Endothelial cell of umbilical vein (primary cell): ENCODE measurements at regions not wholly inside any gene's neighbourhood (a gene's known extent, or its start where the extent isn't known, plus 50 kb on each side); places are given as distances from the start of the nearest gene placed in this dataset.

ENCODE experiments used
- BruUV-seq: library from RNA; stranded (reverse); fragments of 400-500 nt; replicated peaks from 2 replicates; lab custom pipeline; 2021; lab: Mats Ljungman, UMichigan
- CTCF ChIA-PET: fragments of 300-600, 350-600 bp; sonication (Branson Sonifier 250); formaldehyde crosslinking; loops from one replicate; lab custom pipeline; 2021; ENCODE audit warnings: antibody characterized with exemption, inconsistent platforms; lab: Charles Lee
- POLR2A ChIA-PET: fragments of 300-600, 350-600 bp; sonication (Branson Sonifier 250); formaldehyde crosslinking; loops from one replicate; lab custom pipeline; 2021; ENCODE audit warnings: antibody characterized with exemption, inconsistent platforms; lab: Charles Lee
- DNase-seq: peaks from one replicate; pipeline ENCODE4 v3.0.0-alpha.2; 2011; ENCODE audit warnings: low read depth, low spot score
- FAIRE-seq: peaks from 2 replicates; lab custom pipeline; 2011; peaks lifted over from hg19 to GRCh38; lab: Jason Lieb, UNC
- H2AFZ ChIP-seq: 2 replicates; pipeline ENCODE4 v1.6.0; 2012; ENCODE audit warnings: low read depth, low read length, control low read depth, inconsistent platforms
- H3K27ac ChIP-seq: 2 replicates; pipeline ENCODE4 v1.5.1; 2011; ENCODE audit warnings: low read depth, mild to moderate bottlenecking, control low read depth, low read length, moderate library complexity; ENCODE audit not compliant: insufficient read depth
- H3K27me3 ChIP-seq, 2 experiments: 2 replicates each; pipeline versions ENCODE4 v1.6.0 to v1.6.1; 2011; ENCODE audit warnings: low read length in 2 of 2, mixed read lengths in 1 of 2; ENCODE audit not compliant: control insufficient read depth in 2 of 2, insufficient read depth in 2 of 2
- H3K36me3 ChIP-seq, 2 experiments: 2 replicates in 1 of 2; 3 replicates in 1 of 2; pipeline ENCODE4 v1.5.1; 2011; ENCODE audit warnings: low read length in 2 of 2, mild to moderate bottlenecking in 1 of 2, moderate library complexity in 1 of 2; ENCODE audit not compliant: control insufficient read depth in 2 of 2, insufficient read depth in 2 of 2; ENCODE audit errors: extremely low read depth in 1 of 2
- H3K4me1 ChIP-seq: 3 replicates; pipeline ENCODE4 v1.5.1; 2011; ENCODE audit warnings: mild to moderate bottlenecking, low read length; ENCODE audit not compliant: control insufficient read depth, insufficient read depth; ENCODE audit errors: extremely low read depth
- H3K4me2 ChIP-seq: 2 replicates; pipeline ENCODE4 v1.6.1; 2011; ENCODE audit warnings: low read length, control low read depth, mixed read lengths; ENCODE audit not compliant: insufficient read depth
- H3K4me3 ChIP-seq, 3 experiments: fragments of 200-600 bp in 1 of 3; sonication (generic), shearing (Covaris generic) in 1 of 3; replicated peaks in 1 of 3; 2 replicates each; pipeline ENCODE4 v1.5.1; 2011 to 2016; ENCODE audit warnings: control low read depth in 3 of 3, low read length in 3 of 3, mild to moderate bottlenecking in 2 of 3, inconsistent platforms in 1 of 3, low read depth in 1 of 3, moderate library complexity in 1 of 3; ENCODE audit not compliant: insufficient read depth in 1 of 3
- H3K79me2 ChIP-seq: 2 replicates; pipeline ENCODE4 v1.6.0; 2012; ENCODE audit warnings: low read length, inconsistent platforms; ENCODE audit not compliant: control insufficient read depth, insufficient read depth
- H3K9ac ChIP-seq: replicated peaks from 2 replicates; pipeline ENCODE3; 2011; ENCODE audit warnings: low read length, control low read depth; ENCODE audit not compliant: insufficient read depth; ENCODE audit errors: extremely low read depth
- H3K9me1 ChIP-seq: replicated peaks from 3 replicates; pipeline ENCODE4 v1.6.0; 2011; ENCODE audit warnings: mild to moderate bottlenecking, low read length; ENCODE audit not compliant: control insufficient read depth, insufficient read depth; ENCODE audit errors: extremely low read depth
- H3K9me3 ChIP-seq: replicated peaks from 2 replicates; pipeline ENCODE4 v1.5.1; 2012; ENCODE audit warnings: low read length, inconsistent platforms; ENCODE audit not compliant: control insufficient read depth, insufficient read depth
- H4K20me1 ChIP-seq: replicated peaks from 2 replicates; pipeline ENCODE3; 2011; ENCODE audit warnings: mild to moderate bottlenecking, low read length; ENCODE audit not compliant: control insufficient read depth, insufficient read depth; ENCODE audit errors: extremely low read depth
- MAX ChIP-seq: IDR thresholded peaks from 2 replicates; pipeline ENCODE4 v1.6.1; 2011; ENCODE audit not compliant: insufficient read depth, insufficient read length
- dilution Hi-C: fragments of 300-500 bp; cut with MboI; formaldehyde crosslinking; loops from one replicate; pipeline ENCODE4 v1.15.0; 2019; ENCODE audit warnings: low sequenced_read_pairs; ENCODE audit not compliant: extremely low pct_ligation_motif_present
- intact Hi-C: fragments of 100-400 bp; cut with micrococcal nuclease; formaldehyde crosslinking; loops from one replicate; pipeline ENCODE4 v1.10.0; 2022
- TF ChIP-seq, protein P1 (sequence below), 2 donors: IDR thresholded peaks; 1 replicate in 1 of 2; 2 replicates in 1 of 2; pipeline ENCODE4 v1.5.1; 2011; ENCODE audit warnings: low read length in 2 of 2, mild to moderate bottlenecking in 2 of 2, moderate library complexity in 2 of 2, control low read depth in 1 of 2, inconsistent platforms in 1 of 2, low read depth in 1 of 2; ENCODE audit not compliant: insufficient read depth in 1 of 2; ENCODE audit errors: extremely low read depth in 1 of 2

GRCh38 chr14:54106661-54107377 lies 150.2 kb upstream of the BMP4 start:
- no TSS peak for BruUV-seq
- POLR2A ChIA-PET, result no interaction called here
- Histone ChIP-seq H3K9ac (peak overlapping the region; percentile 5), H3K4me3 (no peak overlapping the region), H4K20me1 (no peaks in the 10 kb centered on the region), H3K9me3 (no peaks in the 10 kb centered on the region), H3K4me2 (peak overlapping the region; percentile 16), H3K27ac (peak overlapping the region; percentile 42), H3K36me3 (no peaks in the 10 kb centered on the region), H3K4me1 (peaks cover 41% of the 10 kb centered on the region), H3K79me2 (no peaks in the 10 kb centered on the region), H3K9me1 (no peaks in the 10 kb centered on the region), H2AFZ (peak overlapping the region; percentile 32), H3K27me3 (no peaks in the 10 kb centered on the region)
- FAIRE-seq (no peak), DNase-seq (no peak)
- CTCF ChIA-PET, result interaction anchor here (0.6 to 3.5 kb wide), 3 partner anchors 14 to 68 kb away, joined by 3 to 12 read pairs (median 4); no protein-coding TSS in a partner anchor
- intact Hi-C loops, result loop anchor here (5.0 to 10.0 kb wide), 2 partner anchors 740 to 952 kb away; partner anchors contain the start of gene DDHD1
- dilution Hi-C loops, result no loop called here
- TF ChIP-seq, protein P1, sequence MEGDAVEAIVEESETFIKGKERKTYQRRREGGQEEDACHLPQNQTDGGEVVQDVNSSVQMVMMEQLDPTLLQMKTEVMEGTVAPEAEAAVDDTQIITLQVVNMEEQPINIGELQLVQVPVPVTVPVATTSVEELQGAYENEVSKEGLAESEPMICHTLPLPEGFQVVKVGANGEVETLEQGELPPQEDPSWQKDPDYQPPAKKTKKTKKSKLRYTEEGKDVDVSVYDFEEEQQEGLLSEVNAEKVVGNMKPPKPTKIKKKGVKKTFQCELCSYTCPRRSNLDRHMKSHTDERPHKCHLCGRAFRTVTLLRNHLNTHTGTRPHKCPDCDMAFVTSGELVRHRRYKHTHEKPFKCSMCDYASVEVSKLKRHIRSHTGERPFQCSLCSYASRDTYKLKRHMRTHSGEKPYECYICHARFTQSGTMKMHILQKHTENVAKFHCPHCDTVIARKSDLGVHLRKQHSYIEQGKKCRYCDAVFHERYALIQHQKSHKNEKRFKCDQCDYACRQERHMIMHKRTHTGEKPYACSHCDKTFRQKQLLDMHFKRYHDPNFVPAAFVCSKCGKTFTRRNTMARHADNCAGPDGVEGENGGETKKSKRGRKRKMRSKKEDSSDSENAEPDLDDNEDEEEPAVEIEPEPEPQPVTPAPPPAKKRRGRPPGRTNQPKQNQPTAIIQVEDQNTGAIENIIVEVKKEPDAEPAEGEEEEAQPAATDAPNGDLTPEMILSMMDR (IDR thresholded peaks at IDR 0.05; ENCODE audit: extremely low read depth in 1 of 2, insufficient read depth in 1 of 2, low read depth in 1 of 2, low read length in 2 of 2), result no peak
- TF ChIP-seq MAX, result no peak
